Neural progenitor cell (in vitro differentiated cells): ENCODE measurements at regions not wholly inside any gene's neighbourhood (a gene's known extent, or its start where the extent isn't known, plus 50 kb on each side); places are given as distances from the start of the nearest gene placed in this dataset.

Source experiments
- EZH2 ChIP-seq: fragments of 200-600 bp; sonication (generic); IDR thresholded peaks from 2 replicates; pipeline ENCODE4 v1.6.1; 2017; ENCODE audit warnings: antibody characterized with exemption, mild to moderate bottlenecking, moderate library complexity
- EZH2phosphoT487 ChIP-seq: fragments of 200-600 bp; sonication (generic); IDR thresholded peaks from 2 replicates; pipeline ENCODE4 v1.6.1; 2017; ENCODE audit warnings: antibody characterized with exemption
- TF ChIP-seq, protein P1 (sequence below): fragments of 200-600 bp; sonication (generic); IDR thresholded peaks from 2 replicates; pipeline ENCODE4 v1.5.1; 2017; ENCODE audit warnings: antibody characterized with exemption, mild to moderate bottlenecking

DNA sequence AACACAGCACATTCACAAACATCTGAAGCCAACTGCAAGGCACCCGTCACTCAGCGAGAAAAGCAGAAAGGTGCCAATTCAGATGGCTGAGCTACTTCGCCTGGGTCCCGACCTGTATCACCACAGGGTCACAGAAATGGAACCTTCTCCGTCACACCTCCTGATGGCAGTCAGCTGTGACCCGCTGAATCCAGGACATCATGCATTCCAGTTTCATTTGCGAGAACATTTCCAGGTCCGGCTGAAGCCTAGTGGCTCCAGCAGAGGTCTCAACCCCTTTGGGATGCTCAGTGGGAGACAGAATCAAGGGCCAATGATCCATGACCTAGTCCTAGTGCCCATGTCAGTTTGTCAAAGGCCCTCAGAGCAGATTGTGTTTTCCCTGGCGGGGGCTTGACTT lies 193.6 kb upstream of the KLF14 start:
- TF ChIP-seq, protein P1, sequence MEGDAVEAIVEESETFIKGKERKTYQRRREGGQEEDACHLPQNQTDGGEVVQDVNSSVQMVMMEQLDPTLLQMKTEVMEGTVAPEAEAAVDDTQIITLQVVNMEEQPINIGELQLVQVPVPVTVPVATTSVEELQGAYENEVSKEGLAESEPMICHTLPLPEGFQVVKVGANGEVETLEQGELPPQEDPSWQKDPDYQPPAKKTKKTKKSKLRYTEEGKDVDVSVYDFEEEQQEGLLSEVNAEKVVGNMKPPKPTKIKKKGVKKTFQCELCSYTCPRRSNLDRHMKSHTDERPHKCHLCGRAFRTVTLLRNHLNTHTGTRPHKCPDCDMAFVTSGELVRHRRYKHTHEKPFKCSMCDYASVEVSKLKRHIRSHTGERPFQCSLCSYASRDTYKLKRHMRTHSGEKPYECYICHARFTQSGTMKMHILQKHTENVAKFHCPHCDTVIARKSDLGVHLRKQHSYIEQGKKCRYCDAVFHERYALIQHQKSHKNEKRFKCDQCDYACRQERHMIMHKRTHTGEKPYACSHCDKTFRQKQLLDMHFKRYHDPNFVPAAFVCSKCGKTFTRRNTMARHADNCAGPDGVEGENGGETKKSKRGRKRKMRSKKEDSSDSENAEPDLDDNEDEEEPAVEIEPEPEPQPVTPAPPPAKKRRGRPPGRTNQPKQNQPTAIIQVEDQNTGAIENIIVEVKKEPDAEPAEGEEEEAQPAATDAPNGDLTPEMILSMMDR: no peak
- TF ChIP-seq EZH2 (no peak), EZH2phosphoT487 (no peak)
